ENCODE measurements at regions not wholly inside any gene's neighbourhood (a gene's known extent, or its start where the extent isn't known, plus 50 kb on each side); places are given as distances from the start of the nearest gene placed in this dataset.
"Not testable (repeated sequence)": the region's sequence is repeated elsewhere in the genome, so short reads cannot be mapped to it uniquely, and the experiment has no call there.

GRCh38 chr2:195251214-195251613 is 405.8 kb upstream of the SLC39A10 start:
- no peaks in the 10 kb centered on the region for H3K4me1 ChIP-seq (ENCODE audit: control insufficient read depth, insufficient read depth, low read length)
- no peaks in the 10 kb centered on the region for H3K36me3 ChIP-seq (ENCODE audit: control insufficient read depth, insufficient read depth, low read length)
- no peak overlapping the region for H3K27ac ChIP-seq (ENCODE audit: low read depth, low read length)
- no peak overlapping the region for H3K4me3 ChIP-seq (ENCODE audit: low read length)
- H3K9ac ChIP-seq (ENCODE audit: low read length), result no peak overlapping the region
- no peaks in the 10 kb centered on the region for H3K27me3 ChIP-seq (ENCODE audit: control insufficient read depth, insufficient read depth, low read length)

GRCh38 chr2:195238826-195239225 is 418.2 kb upstream of the SLC39A10 start:
- Histone ChIP-seq H3K27me3 (ENCODE audit: control insufficient read depth, insufficient read depth, low read length) (no peaks in the 10 kb centered on the region), H3K27ac (ENCODE audit: low read depth, low read length) (no peak overlapping the region), H3K36me3 (ENCODE audit: control insufficient read depth, insufficient read depth, low read length) (no peaks in the 10 kb centered on the region), H3K9ac (ENCODE audit: low read length) (no peak overlapping the region), H3K4me1 (ENCODE audit: control insufficient read depth, insufficient read depth, low read length) (no peaks in the 10 kb centered on the region), H3K4me3 (ENCODE audit: low read length) (no peak overlapping the region)

- Histone ChIP-seq H3K4me1 (ENCODE audit: control insufficient read depth, insufficient read depth, low read length) (no peaks in the 10 kb centered on the region), H3K27ac (ENCODE audit: low read depth, low read length) (no peak overlapping the region), H3K36me3 (ENCODE audit: control insufficient read depth, insufficient read depth, low read length) (no peaks in the 10 kb centered on the region), H3K9ac (ENCODE audit: low read length) (no peak overlapping the region), H3K27me3 (ENCODE audit: control insufficient read depth, insufficient read depth, low read length) (no peaks in the 10 kb centered on the region), H3K4me3 (ENCODE audit: low read length) (no peak overlapping the region)
Observed at GRCh38 chr2:195238379-195238778, 418.6 kb upstream of the SLC39A10 start.

DNA sequence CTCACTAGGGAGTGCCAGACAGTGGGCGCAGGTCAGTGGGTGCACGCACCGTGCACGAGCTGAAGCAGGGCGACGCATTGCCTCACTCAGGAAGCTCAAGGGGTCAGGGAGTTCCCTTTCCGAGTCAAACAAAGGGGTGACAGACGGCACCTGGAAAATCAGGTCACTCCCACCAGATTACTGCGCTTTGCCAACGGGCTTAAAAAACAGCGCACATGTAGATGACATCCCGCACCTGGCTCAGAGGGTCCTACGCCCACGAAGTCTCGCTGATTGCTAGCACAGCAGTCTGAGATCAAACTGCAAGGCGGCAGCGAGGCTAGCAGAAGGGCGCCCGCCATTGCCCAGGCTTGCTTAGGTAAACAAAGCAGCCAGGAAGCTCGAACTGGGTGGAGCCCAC is 428.5 kb upstream of the SLC39A10 start:
- not testable (repeated sequence) for H3K9ac ChIP-seq (ENCODE audit: low read length); H3K4me3 ChIP-seq (ENCODE audit: low read length); H3K27ac ChIP-seq (ENCODE audit: low read depth, low read length); H3K27me3 ChIP-seq (ENCODE audit: control insufficient read depth, insufficient read depth, low read length); H3K36me3 ChIP-seq (ENCODE audit: control insufficient read depth, insufficient read depth, low read length); H3K4me1 ChIP-seq (ENCODE audit: control insufficient read depth, insufficient read depth, low read length)

GRCh38 chr2:195214072-195214471 is 443.0 kb upstream of the SLC39A10 start:
- H3K27ac ChIP-seq (ENCODE audit: low read depth, low read length), result no peak overlapping the region
- no peak overlapping the region for H3K9ac ChIP-seq (ENCODE audit: low read length)
- no peaks in the 10 kb centered on the region for H3K27me3 ChIP-seq (ENCODE audit: control insufficient read depth, insufficient read depth, low read length)
- H3K4me3 ChIP-seq (ENCODE audit: low read length), result no peak overlapping the region
- H3K36me3 ChIP-seq (ENCODE audit: control insufficient read depth, insufficient read depth, low read length), result no peaks in the 10 kb centered on the region
- no peaks in the 10 kb centered on the region for H3K4me1 ChIP-seq (ENCODE audit: control insufficient read depth, insufficient read depth, low read length)

GRCh38 chr2:195212586-195212985 is 444.4 kb upstream of the SLC39A10 start:
- Histone ChIP-seq H3K9ac (ENCODE audit: low read length) (no peak overlapping the region), H3K27ac (ENCODE audit: low read depth, low read length) (no peak overlapping the region), H3K4me1 (ENCODE audit: control insufficient read depth, insufficient read depth, low read length) (no peaks in the 10 kb centered on the region), H3K4me3 (ENCODE audit: low read length) (no peak overlapping the region), H3K27me3 (ENCODE audit: control insufficient read depth, insufficient read depth, low read length) (no peaks in the 10 kb centered on the region), H3K36me3 (ENCODE audit: control insufficient read depth, insufficient read depth, low read length) (no peaks in the 10 kb centered on the region)

DNA sequence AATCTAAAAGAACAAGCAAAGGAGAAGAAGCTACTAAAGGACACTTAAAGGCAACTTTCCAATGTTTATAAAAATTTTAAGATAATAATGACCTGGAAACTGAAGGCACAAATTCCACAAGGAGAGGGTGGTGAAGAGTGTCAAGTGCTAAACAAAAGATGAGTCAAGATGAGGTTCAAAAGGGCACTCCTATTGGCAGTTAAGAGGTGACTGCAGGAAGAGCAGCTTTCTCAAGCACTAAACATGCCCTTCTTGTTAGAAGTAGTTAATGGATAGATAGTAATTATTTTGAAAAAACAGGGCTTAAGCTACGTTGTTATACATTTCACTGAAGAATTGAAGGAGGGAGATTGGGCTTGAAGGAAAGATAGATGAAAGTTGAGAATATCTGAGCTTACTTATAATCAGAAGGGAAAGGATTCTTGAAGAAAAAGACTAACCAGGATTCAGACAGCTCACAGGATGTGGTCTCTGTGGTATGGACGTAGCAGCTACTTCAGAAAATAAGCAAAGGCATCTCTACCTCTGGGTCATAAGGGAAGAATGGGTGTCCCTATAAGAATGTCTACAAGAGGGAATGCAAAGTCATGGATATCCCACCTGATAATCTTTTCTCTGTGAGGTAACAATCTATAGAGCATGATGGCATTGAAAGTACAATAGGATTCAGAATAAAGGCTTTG is 454.7 kb upstream of the SLC39A10 start:
- no peaks in the 10 kb centered on the region for H3K36me3 ChIP-seq (ENCODE audit: control insufficient read depth, insufficient read depth, low read length)
- no peaks in the 10 kb centered on the region for H3K4me1 ChIP-seq (ENCODE audit: control insufficient read depth, insufficient read depth, low read length)
- no peaks in the 10 kb centered on the region for H3K27me3 ChIP-seq (ENCODE audit: control insufficient read depth, insufficient read depth, low read length)
- no peak overlapping the region for H3K27ac ChIP-seq (ENCODE audit: low read depth, low read length)
- no peak overlapping the region for H3K4me3 ChIP-seq (ENCODE audit: low read length)
- H3K9ac ChIP-seq (ENCODE audit: low read length), result no peak overlapping the region

DNA sequence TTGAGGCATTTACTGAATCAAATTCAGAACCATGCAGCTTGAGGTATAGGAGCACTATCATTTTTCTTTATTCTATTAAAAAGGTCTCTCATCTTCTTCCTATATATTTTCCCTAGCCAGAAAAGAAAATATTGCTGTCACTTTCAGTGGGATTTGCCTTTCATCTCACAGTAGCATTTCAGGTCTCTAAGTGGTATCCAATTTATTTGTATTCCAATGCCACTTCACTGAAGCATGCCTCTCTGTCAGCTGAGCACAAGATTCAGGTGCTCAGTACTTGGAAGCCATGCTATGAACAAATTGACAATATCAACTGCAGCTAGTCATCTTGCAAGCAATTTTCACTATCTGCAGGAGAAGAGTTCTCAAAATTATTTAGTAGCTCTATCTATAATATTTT is 457.2 kb upstream of the SLC39A10 start:
- Histone ChIP-seq H3K4me1 (ENCODE audit: control insufficient read depth, insufficient read depth, low read length) (no peaks in the 10 kb centered on the region), H3K9ac (ENCODE audit: low read length) (no peak overlapping the region), H3K27me3 (ENCODE audit: control insufficient read depth, insufficient read depth, low read length) (no peaks in the 10 kb centered on the region), H3K4me3 (ENCODE audit: low read length) (no peak overlapping the region), H3K27ac (ENCODE audit: low read depth, low read length) (no peak overlapping the region), H3K36me3 (ENCODE audit: control insufficient read depth, insufficient read depth, low read length) (no peaks in the 10 kb centered on the region)

GRCh38 chr2:195181059-195181705 is 475.8 kb upstream of the SLC39A10 start:
- Histone ChIP-seq H3K4me3 (ENCODE audit: low read length) (no peak overlapping the region), H3K27ac (ENCODE audit: low read depth, low read length) (no peak overlapping the region), H3K4me1 (ENCODE audit: control insufficient read depth, insufficient read depth, low read length) (no peaks in the 10 kb centered on the region), H3K27me3 (ENCODE audit: control insufficient read depth, insufficient read depth, low read length) (no peaks in the 10 kb centered on the region), H3K9ac (ENCODE audit: low read length) (no peak overlapping the region), H3K36me3 (ENCODE audit: control insufficient read depth, insufficient read depth, low read length) (no peaks in the 10 kb centered on the region)

GRCh38 chr2:195168369-195168768 is 488.7 kb upstream of the SLC39A10 start:
- H3K27ac ChIP-seq (ENCODE audit: low read depth, low read length), result no peak overlapping the region
- H3K27me3 ChIP-seq (ENCODE audit: control insufficient read depth, insufficient read depth, low read length), result no peaks in the 10 kb centered on the region
- H3K4me3 ChIP-seq (ENCODE audit: low read length), result no peak overlapping the region
- no peaks in the 10 kb centered on the region for H3K36me3 ChIP-seq (ENCODE audit: control insufficient read depth, insufficient read depth, low read length)
- H3K4me1 ChIP-seq (ENCODE audit: control insufficient read depth, insufficient read depth, low read length), result no peaks in the 10 kb centered on the region
- H3K9ac ChIP-seq (ENCODE audit: low read length), result no peak overlapping the region

GRCh38 chr2:195164930-195165329 is 492.1 kb upstream of the SLC39A10 start:
- Histone ChIP-seq H3K9ac (ENCODE audit: low read length) (no peak overlapping the region), H3K4me1 (ENCODE audit: control insufficient read depth, insufficient read depth, low read length) (no peaks in the 10 kb centered on the region), H3K36me3 (ENCODE audit: control insufficient read depth, insufficient read depth, low read length) (no peaks in the 10 kb centered on the region), H3K4me3 (ENCODE audit: low read length) (no peak overlapping the region), H3K27ac (ENCODE audit: low read depth, low read length) (no peak overlapping the region), H3K27me3 (ENCODE audit: control insufficient read depth, insufficient read depth, low read length) (no peaks in the 10 kb centered on the region)

DNA sequence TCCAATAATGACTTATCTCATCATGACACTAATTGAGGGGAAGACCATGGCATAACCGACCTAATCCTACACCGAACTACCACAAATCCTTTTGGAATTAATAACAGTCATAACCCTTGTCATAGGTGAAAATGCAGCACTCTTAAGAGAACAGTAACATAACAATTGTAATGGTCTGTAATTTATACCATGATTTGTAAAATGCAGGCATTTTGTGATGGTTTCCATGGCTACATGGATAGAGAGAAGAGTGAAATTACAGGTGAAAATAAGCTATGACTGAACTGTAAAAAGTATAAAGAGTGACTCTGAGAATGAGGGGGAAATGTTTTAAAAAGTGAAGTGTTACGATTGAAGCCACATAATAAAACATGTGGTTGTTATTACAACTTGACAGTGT is 494.1 kb upstream of the SLC39A10 start:
- H3K4me1 ChIP-seq (ENCODE audit: control insufficient read depth, insufficient read depth, low read length), result no peaks in the 10 kb centered on the region
- no peak overlapping the region for H3K27ac ChIP-seq (ENCODE audit: low read depth, low read length)
- H3K27me3 ChIP-seq (ENCODE audit: control insufficient read depth, insufficient read depth, low read length), result no peaks in the 10 kb centered on the region
- no peaks in the 10 kb centered on the region for H3K36me3 ChIP-seq (ENCODE audit: control insufficient read depth, insufficient read depth, low read length)
- no peak overlapping the region for H3K9ac ChIP-seq (ENCODE audit: low read length)
- no peak overlapping the region for H3K4me3 ChIP-seq (ENCODE audit: low read length)

- H3K4me3 ChIP-seq (ENCODE audit: low read length), result no peak overlapping the region
- no peak overlapping the region for H3K9ac ChIP-seq (ENCODE audit: low read length)
- no peaks in the 10 kb centered on the region for H3K36me3 ChIP-seq (ENCODE audit: control insufficient read depth, insufficient read depth, low read length)
- H3K27ac ChIP-seq (ENCODE audit: low read depth, low read length), result no peak overlapping the region
- no peaks in the 10 kb centered on the region for H3K27me3 ChIP-seq (ENCODE audit: control insufficient read depth, insufficient read depth, low read length)
- H3K4me1 ChIP-seq (ENCODE audit: control insufficient read depth, insufficient read depth, low read length), result no peaks in the 10 kb centered on the region
Observed at GRCh38 chr2:195162194-195162593, 494.8 kb upstream of the SLC39A10 start.
